ENCODE measurements at regions not wholly inside any gene's neighbourhood (a gene's known extent, or its start where the extent isn't known, plus 50 kb on each side); places are given as distances from the start of the nearest gene placed in this dataset.

DNA sequence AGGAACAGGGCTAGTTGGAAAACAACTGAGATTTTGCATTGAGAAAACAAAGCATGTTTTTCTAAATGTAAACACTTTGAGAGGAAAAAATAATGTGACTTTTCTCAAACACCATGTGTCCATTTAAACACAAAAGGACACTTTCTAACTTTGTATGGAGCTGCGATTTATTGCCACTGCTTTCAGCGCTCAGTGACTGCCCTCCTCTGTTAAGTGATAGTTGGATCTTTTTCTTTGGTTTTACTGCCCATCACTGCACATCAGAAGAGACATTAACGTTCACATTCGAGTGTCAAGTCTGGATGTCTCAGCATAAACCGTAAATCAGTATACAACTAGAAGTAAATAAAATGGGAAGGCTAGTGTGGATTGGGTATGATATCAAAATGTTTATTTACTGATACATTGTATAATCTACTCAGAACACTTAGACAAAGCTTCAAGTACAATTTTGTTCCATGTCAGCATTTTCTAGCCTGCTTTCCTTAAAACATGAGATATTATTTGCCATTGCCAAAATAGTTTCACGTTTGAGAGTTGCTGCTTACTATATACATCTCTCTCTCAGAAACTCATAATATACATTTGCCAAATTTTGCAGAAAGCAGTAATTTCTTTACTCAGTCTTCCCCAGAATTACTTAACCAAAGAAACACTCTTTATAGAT, 237.6 kb downstream of the IKZF2 start:
- Histone ChIP-seq H3K9me3 (no peaks in the 10 kb centered on the region), H3K27me3 (no peaks in the 10 kb centered on the region), H3K27ac (replicated peaks in 1 of 4) (no peak overlapping the region), H3K4me3 (no peak overlapping the region), H3K4me1 (no peaks in the 10 kb centered on the region), H3K36me3 (no peaks in the 10 kb centered on the region)
- TF ChIP-seq POLR2AphosphoS5 (IDR thresholded peaks at IDR 0.05) (no peak), EP300 (IDR thresholded peaks at IDR 0.05) (no peak), POLR2A (IDR thresholded peaks at IDR 0.05; ENCODE audit: low read depth) (no peak)
- TF ChIP-seq, protein P1, sequence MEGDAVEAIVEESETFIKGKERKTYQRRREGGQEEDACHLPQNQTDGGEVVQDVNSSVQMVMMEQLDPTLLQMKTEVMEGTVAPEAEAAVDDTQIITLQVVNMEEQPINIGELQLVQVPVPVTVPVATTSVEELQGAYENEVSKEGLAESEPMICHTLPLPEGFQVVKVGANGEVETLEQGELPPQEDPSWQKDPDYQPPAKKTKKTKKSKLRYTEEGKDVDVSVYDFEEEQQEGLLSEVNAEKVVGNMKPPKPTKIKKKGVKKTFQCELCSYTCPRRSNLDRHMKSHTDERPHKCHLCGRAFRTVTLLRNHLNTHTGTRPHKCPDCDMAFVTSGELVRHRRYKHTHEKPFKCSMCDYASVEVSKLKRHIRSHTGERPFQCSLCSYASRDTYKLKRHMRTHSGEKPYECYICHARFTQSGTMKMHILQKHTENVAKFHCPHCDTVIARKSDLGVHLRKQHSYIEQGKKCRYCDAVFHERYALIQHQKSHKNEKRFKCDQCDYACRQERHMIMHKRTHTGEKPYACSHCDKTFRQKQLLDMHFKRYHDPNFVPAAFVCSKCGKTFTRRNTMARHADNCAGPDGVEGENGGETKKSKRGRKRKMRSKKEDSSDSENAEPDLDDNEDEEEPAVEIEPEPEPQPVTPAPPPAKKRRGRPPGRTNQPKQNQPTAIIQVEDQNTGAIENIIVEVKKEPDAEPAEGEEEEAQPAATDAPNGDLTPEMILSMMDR (IDR thresholded peaks at IDR 0.05): no peak
- 68% methylated on average over 6 of the region's 6 CpGs for WGBS
- intact Hi-C loops (cut with DNase I): no loop called here
- DNase-seq (ENCODE audit: extremely low spot score): no peak

- Histone ChIP-seq H3K27ac (replicated peaks in 1 of 4) (no peak overlapping the region), H3K9me3 (no peaks in the 10 kb centered on the region), H3K4me1 (no peaks in the 10 kb centered on the region), H3K4me3 (no peak overlapping the region), H3K27me3 (no peaks in the 10 kb centered on the region), H3K36me3 (no peaks in the 10 kb centered on the region)
- intact Hi-C loops (cut with DNase I): no loop called here
- no peak for DNase-seq (ENCODE audit: extremely low spot score)
- 76% methylated on average over 7 of the region's 7 CpGs for WGBS
- no peak for TF ChIP-seq POLR2A (IDR thresholded peaks at IDR 0.05; ENCODE audit: low read depth)
- TF ChIP-seq, protein P1 (IDR thresholded peaks at IDR 0.05): no peak
- no peak for TF ChIP-seq EP300 (IDR thresholded peaks at IDR 0.05)
- TF ChIP-seq POLR2AphosphoS5 (IDR thresholded peaks at IDR 0.05): no peak
Measured at GRCh38 chr2:212912445-212913103, 238.8 kb downstream of the IKZF2 start.

DNA sequence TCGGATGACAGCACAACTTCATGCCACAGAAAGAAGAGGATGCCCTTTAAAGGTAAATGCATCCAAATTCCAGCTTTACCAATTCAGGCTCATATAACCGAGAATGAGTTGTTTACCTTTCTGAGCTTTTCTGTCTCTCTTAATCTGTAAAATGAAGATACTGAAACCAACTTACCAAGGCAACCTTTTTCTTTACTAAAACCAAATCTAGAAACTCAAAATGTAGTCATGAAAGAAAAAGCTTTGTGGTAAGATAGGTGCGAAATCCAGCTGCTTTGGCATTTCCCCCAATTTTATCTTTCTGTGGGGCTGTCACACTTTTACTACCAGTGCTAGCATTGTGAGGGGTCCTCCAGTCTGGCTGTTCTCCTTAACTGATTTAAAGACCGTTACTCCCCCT, 240.4 kb downstream of the IKZF2 start:
- Histone ChIP-seq H3K36me3 (no peaks in the 10 kb centered on the region), H3K4me1 (no peaks in the 10 kb centered on the region), H3K27ac (replicated peaks in 1 of 4) (no peak overlapping the region), H3K9me3 (no peaks in the 10 kb centered on the region), H3K27me3 (no peaks in the 10 kb centered on the region), H3K4me3 (no peak overlapping the region)
- TF ChIP-seq EP300 (IDR thresholded peaks at IDR 0.05) (no peak), POLR2AphosphoS5 (IDR thresholded peaks at IDR 0.05) (no peak), POLR2A (IDR thresholded peaks at IDR 0.05; ENCODE audit: low read depth) (no peak)
- TF ChIP-seq, protein P1 (IDR thresholded peaks at IDR 0.05): no peak
- WGBS: 83% methylated on average over 4 of the region's 4 CpGs
- no peak for DNase-seq (ENCODE audit: extremely low spot score)
- intact Hi-C loops (cut with DNase I): no loop called here

DNA sequence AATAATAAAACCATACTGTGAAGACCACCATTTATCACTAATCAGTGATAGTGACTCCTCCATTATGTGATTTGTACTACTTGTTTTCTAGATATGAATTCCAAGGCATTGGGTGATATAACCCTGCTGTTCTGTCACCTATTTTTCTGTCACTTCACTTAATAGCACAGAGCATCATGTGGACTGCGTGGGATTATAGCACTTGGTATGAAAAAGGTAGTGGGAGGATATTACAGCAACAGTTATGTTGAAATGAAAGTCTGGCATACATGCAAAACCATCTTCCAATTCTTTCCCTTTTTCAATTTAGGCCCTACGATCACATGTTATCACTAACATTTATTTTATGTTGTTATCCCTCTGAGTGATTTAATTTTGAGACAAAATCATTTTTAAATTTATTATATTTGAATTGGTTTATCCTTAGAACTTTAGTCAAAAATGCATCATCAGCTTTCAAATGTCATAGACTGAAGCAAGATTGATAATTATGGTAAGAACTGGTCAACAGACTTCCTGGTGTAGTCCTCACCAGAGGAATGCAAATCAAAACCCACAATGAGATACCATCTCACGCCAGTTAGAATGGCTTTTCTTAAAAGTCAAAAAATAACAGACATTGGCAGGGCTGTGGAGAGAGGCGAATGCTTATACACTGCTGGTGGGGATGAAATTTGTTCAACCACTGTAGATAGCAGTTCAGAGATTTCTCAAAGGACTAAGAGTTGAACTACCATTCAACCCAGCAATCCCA, 242.6 kb downstream of the IKZF2 start:
- DNase-seq (ENCODE audit: extremely low spot score): no peak
- WGBS: 76% methylated on average over 4 of the region's 4 CpGs
- TF ChIP-seq, protein P1 (IDR thresholded peaks at IDR 0.05): no peak
- TF ChIP-seq POLR2AphosphoS5 (IDR thresholded peaks at IDR 0.05) (no peak), POLR2A (IDR thresholded peaks at IDR 0.05; ENCODE audit: low read depth) (no peak), EP300 (IDR thresholded peaks at IDR 0.05) (no peak)
- H3K27me3 ChIP-seq: no peaks in the 10 kb centered on the region
- no peak overlapping the region for H3K27ac ChIP-seq (replicated peaks in 1 of 4)
- intact Hi-C loops (cut with DNase I): no loop called here
- no peaks in the 10 kb centered on the region for H3K36me3 ChIP-seq
- no peaks in the 10 kb centered on the region for H3K9me3 ChIP-seq
- no peak overlapping the region for H3K4me3 ChIP-seq
- H3K4me1 ChIP-seq: no peaks in the 10 kb centered on the region
